DND-41 (cell line): ENCODE measurements at regions not wholly inside any gene's neighbourhood (a gene's known extent, or its start where the extent isn't known, plus 50 kb on each side); places are given as distances from the start of the nearest gene placed in this dataset.

ENCODE experiments used
- ATAC-seq: fragments of 200-7000 bp; cut with Tn5 transposase; 3 replicates; pipeline ENCODE4 v1.9.1; 2021; ENCODE audit warnings: low read depth; ENCODE audit not compliant: insufficient read depth
- DNase-seq: peaks from one replicate; pipeline ENCODE4 v3.0.0-alpha.2; 2020
- H2AFZ ChIP-seq: 2 replicates; pipeline ENCODE4 v1.6.0; 2012; ENCODE audit warnings: low read depth, low read length
- H3K27ac ChIP-seq: 2 replicates; pipeline ENCODE4 v1.5.1; 2012; ENCODE audit warnings: low read length, inconsistent platforms
- H3K27me3 ChIP-seq: fragments of 200-600 bp; sonication (generic); 2 replicates; pipeline ENCODE4 v1.6.0; 2012; ENCODE audit warnings: low read length, mild to moderate bottlenecking, inconsistent platforms; ENCODE audit not compliant: insufficient read depth, poor library complexity
- H3K36me3 ChIP-seq: 2 replicates; pipeline ENCODE4 v1.5.1; 2012; ENCODE audit warnings: low read length, inconsistent platforms; ENCODE audit not compliant: insufficient read depth
- H3K4me1 ChIP-seq: 2 replicates; pipeline ENCODE4 v1.5.1; 2012; ENCODE audit warnings: mild to moderate bottlenecking, low read length; ENCODE audit not compliant: insufficient read depth
- H3K4me2 ChIP-seq: 2 replicates; pipeline ENCODE4 v1.6.0; 2012; ENCODE audit warnings: mild to moderate bottlenecking, moderate library complexity, low read length, inconsistent platforms; ENCODE audit not compliant: insufficient read depth
- H3K4me3 ChIP-seq, 2 experiments: fragments of 200-600 bp in 1 of 2; shearing (Covaris generic) in 1 of 2; 2 replicates each; pipeline ENCODE4 v1.5.1; 2012 to 2016; ENCODE audit warnings: inconsistent platforms in 2 of 2, low read length in 2 of 2, mild to moderate bottlenecking in 2 of 2, low read depth in 1 of 2, moderate library complexity in 1 of 2
- H3K79me2 ChIP-seq: 2 replicates; pipeline ENCODE4 v1.6.0; 2012; ENCODE audit warnings: low read length, inconsistent platforms; ENCODE audit not compliant: insufficient read depth
- H3K9ac ChIP-seq: 2 replicates; pipeline ENCODE4 v1.6.0; 2012; ENCODE audit warnings: low read depth, mild to moderate bottlenecking, inconsistent platforms, low read length, moderate library complexity
- H3K9me3 ChIP-seq: 2 replicates; pipeline ENCODE4 v1.5.1; 2012; ENCODE audit warnings: low read length, moderate library complexity, mild to moderate bottlenecking, inconsistent platforms; ENCODE audit not compliant: insufficient read depth, severe bottlenecking
- H4K20me1 ChIP-seq: 2 replicates; pipeline ENCODE4 v1.6.0; 2012; ENCODE audit warnings: low read length; ENCODE audit not compliant: insufficient read depth
- EZH2 ChIP-seq: IDR thresholded peaks from 3 replicates; pipeline ENCODE4 v1.6.1; 2012; ENCODE audit warnings: borderline replicate concordance, low read depth, mild to moderate bottlenecking, moderate library complexity, low read length, inconsistent platforms; ENCODE audit not compliant: severe bottlenecking
- TF ChIP-seq, protein P1 (sequence below): IDR thresholded peaks from 2 replicates; pipeline ENCODE4 v1.5.1; 2012; ENCODE audit warnings: borderline replicate concordance, low read length, moderate library complexity, mild to moderate bottlenecking; ENCODE audit not compliant: poor library complexity, severe bottlenecking; ENCODE audit errors: extremely low read depth

DNA sequence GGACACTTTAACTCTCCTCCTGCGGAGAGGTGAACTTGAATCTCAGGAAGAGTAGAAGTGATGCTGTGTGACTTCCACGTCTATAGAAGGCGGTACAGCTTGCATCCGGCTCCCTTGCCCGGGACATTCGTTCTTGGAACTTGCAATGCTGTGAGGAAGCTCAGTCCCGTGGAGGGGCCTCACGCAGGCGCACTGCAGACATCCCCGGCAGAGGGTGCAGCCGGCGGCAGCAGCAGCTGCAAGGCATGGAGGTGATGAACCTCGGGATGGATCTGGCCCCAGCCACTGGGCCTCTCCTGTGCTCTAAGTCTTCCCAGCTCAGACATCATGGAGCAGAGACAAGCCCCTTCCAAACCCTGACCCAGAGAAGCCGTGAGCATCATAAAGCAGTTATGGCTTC is 61.8 kb upstream of the SOD1 start:
- ATAC-seq (no peak), DNase-seq (no peak)

DNA sequence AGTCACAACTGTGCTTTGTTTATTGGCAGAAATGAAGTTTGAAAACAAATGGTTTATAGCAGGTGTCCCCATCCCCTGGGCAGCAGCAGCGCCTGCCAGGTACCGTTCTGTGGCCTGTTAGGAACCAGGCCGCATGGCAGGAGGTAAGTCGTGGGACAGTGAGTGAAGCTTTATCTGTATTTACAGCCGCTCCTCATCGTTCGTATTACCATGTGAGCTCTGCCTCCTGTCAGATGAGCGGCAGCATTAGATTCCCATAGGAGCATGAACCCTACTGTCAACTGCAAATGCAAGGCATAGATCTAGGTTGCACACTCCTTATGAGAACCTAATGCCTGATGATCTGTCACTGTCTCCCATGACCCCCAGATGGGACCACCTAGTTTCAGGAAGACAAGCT is 63.4 kb upstream of the SOD1 start:
- ATAC-seq (no peak), DNase-seq (no peak)
- Histone ChIP-seq H3K4me3 (no peak overlapping the region), H3K9ac (no peak overlapping the region), H3K9me3 (peaks cover 3% of the 10 kb centered on the region), H3K4me1 (no peaks in the 10 kb centered on the region), H3K27ac (no peak overlapping the region), H3K27me3 (no peaks in the 10 kb centered on the region), H3K4me2 (no peak overlapping the region), H3K79me2 (no peaks in the 10 kb centered on the region), H3K36me3 (no peaks in the 10 kb centered on the region), H4K20me1 (no peaks in the 10 kb centered on the region), H2AFZ (no peak overlapping the region)
- TF ChIP-seq, protein P1, sequence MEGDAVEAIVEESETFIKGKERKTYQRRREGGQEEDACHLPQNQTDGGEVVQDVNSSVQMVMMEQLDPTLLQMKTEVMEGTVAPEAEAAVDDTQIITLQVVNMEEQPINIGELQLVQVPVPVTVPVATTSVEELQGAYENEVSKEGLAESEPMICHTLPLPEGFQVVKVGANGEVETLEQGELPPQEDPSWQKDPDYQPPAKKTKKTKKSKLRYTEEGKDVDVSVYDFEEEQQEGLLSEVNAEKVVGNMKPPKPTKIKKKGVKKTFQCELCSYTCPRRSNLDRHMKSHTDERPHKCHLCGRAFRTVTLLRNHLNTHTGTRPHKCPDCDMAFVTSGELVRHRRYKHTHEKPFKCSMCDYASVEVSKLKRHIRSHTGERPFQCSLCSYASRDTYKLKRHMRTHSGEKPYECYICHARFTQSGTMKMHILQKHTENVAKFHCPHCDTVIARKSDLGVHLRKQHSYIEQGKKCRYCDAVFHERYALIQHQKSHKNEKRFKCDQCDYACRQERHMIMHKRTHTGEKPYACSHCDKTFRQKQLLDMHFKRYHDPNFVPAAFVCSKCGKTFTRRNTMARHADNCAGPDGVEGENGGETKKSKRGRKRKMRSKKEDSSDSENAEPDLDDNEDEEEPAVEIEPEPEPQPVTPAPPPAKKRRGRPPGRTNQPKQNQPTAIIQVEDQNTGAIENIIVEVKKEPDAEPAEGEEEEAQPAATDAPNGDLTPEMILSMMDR = no peak
- TF ChIP-seq EZH2 = no peak

More for the DNA sequence above, 61.8 kb upstream of the SOD1 start:
- H3K4me3 ChIP-seq = no peak overlapping the region
- H3K9me3 ChIP-seq = peaks cover 3% of the 10 kb centered on the region
- H3K4me1 ChIP-seq = no peaks in the 10 kb centered on the region
- no peaks in the 10 kb centered on the region for H3K36me3 ChIP-seq
- no peaks in the 10 kb centered on the region for H4K20me1 ChIP-seq
- no peak overlapping the region for H2AFZ ChIP-seq
- no peak overlapping the region for H3K4me2 ChIP-seq
- no peaks in the 10 kb centered on the region for H3K27me3 ChIP-seq
- no peak for TF ChIP-seq EZH2
- TF ChIP-seq, protein P1 = no peak
- no peak overlapping the region for H3K27ac ChIP-seq
- H3K79me2 ChIP-seq = no peaks in the 10 kb centered on the region
- H3K9ac ChIP-seq = no peak overlapping the region

DNA sequence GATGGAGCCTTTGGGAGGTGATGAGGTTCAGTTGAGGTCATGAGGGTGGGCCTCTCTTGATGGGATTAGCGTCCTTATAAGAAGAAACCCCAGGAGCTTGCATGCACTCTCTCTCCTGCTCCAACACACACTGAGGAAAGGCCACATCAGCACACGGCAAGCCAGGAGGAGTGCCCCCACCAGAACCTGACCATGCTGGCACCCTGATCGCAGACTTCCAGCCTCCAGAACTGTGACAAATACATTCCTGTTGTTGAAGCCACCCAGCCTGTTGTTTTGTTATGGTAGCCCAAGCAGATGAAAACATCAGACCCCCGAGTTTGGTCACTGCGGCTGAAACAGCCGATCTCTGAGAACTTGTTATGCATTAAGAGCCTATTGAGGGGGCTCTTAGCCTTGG is 64.8 kb upstream of the SOD1 start:
- TF ChIP-seq, protein P1 = no peak
- no peak for TF ChIP-seq EZH2
- no peaks in the 10 kb centered on the region for H3K36me3 ChIP-seq
- no peaks in the 10 kb centered on the region for H3K27me3 ChIP-seq
- H2AFZ ChIP-seq = no peak overlapping the region
- no peak overlapping the region for H3K27ac ChIP-seq
- DNase-seq = no peak
- no peak overlapping the region for H3K4me2 ChIP-seq
- no peaks in the 10 kb centered on the region for H4K20me1 ChIP-seq
- H3K9ac ChIP-seq = no peak overlapping the region
- no peaks in the 10 kb centered on the region for H3K4me1 ChIP-seq
- no peak for ATAC-seq
- no peak overlapping the region for H3K4me3 ChIP-seq
- peaks cover 3% of the 10 kb centered on the region for H3K9me3 ChIP-seq
- no peaks in the 10 kb centered on the region for H3K79me2 ChIP-seq

DNA sequence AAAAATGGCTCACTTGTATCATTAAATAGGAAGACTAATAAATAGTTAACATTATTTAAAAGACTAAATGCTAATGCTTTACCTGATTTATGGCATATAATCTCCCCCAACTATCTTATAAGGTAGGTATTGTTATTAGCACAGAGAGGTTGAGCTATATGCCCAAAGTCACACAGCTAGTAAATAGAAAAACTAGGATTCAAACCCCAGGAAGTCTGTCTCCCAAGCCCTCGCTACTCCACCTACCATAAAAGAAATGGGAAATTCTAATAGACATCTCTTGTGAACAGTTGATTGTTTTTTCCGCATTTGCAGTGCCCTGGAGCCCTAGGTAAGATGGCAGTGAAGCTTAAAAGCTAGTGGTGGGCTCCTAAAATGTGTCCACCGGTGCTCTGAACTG is 65.2 kb upstream of the SOD1 start:
- Histone ChIP-seq H3K79me2 (no peaks in the 10 kb centered on the region), H3K9me3 (peaks cover 3% of the 10 kb centered on the region), H3K4me3 (no peak overlapping the region), H4K20me1 (no peaks in the 10 kb centered on the region), H3K9ac (no peak overlapping the region), H3K4me1 (no peaks in the 10 kb centered on the region), H3K27me3 (no peaks in the 10 kb centered on the region), H3K27ac (no peak overlapping the region), H3K36me3 (no peaks in the 10 kb centered on the region), H3K4me2 (no peak overlapping the region), H2AFZ (no peak overlapping the region)
- TF ChIP-seq EZH2 = no peak
- TF ChIP-seq, protein P1 = no peak
- DNase-seq = no peak
- ATAC-seq = no peak
